ENCODE measurements at regions not wholly inside any gene's neighbourhood (a gene's known extent, or its start where the extent isn't known, plus 50 kb on each side); places are given as distances from the start of the nearest gene placed in this dataset.

DNA sequence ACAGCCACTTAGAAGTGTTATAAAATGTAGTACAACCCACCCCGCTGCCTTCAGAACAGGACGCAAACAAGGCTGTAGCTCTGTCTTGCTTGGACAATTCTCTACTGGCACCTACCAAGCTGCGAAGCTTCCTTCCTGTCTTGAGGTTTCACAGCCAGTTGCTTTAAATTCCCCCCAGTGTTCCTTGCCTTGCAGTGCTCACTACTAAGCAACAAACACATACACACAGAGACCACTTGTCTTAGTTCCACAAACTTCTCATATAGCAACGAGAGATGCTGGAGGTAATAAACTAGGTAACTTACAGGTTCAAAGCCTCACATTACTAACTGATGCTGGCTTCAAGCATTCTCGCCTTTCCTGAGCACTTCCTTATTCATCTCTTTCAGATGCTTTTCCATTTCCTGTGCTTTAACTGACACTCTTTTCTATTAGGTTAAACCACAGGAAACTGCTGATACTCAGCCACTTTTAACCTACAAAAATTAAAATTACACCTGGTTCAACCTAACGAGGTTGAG is 91.5 kb upstream of the PTGDR start:
- TF ChIP-seq, protein P1, sequence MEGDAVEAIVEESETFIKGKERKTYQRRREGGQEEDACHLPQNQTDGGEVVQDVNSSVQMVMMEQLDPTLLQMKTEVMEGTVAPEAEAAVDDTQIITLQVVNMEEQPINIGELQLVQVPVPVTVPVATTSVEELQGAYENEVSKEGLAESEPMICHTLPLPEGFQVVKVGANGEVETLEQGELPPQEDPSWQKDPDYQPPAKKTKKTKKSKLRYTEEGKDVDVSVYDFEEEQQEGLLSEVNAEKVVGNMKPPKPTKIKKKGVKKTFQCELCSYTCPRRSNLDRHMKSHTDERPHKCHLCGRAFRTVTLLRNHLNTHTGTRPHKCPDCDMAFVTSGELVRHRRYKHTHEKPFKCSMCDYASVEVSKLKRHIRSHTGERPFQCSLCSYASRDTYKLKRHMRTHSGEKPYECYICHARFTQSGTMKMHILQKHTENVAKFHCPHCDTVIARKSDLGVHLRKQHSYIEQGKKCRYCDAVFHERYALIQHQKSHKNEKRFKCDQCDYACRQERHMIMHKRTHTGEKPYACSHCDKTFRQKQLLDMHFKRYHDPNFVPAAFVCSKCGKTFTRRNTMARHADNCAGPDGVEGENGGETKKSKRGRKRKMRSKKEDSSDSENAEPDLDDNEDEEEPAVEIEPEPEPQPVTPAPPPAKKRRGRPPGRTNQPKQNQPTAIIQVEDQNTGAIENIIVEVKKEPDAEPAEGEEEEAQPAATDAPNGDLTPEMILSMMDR (IDR thresholded peaks at IDR 0.05): no peak
- TF ChIP-seq POLR2A (IDR thresholded peaks at IDR 0.05): no peak
